Panc1 (cell line): ENCODE measurements at regions not wholly inside any gene's neighbourhood (a gene's known extent, or its start where the extent isn't known, plus 50 kb on each side); places are given as distances from the start of the nearest gene placed in this dataset.
A peak's percentile ranks its signal among the peaks of the same experiment; 100 is the strongest.

Source experiments
- ATAC-seq: fragments of 200-7000 bp; cut with Tn5 transposase; 2 replicates; pipeline ENCODE4 v1.9.1; 2020; ENCODE audit warnings: mild to moderate bottlenecking, moderate library complexity
- BruUV-seq: library from RNA; stranded (reverse); fragments of 400-500 nt; replicated peaks from 2 replicates; lab custom pipeline; 2021; lab: Mats Ljungman, UMichigan
- CTCF ChIA-PET: fragments of 300-600 bp; sonication (Branson Sonifier 250); formaldehyde crosslinking; loops from one replicate; lab custom pipeline; 2022; ENCODE audit warnings: antibody characterized with exemption; lab: Charles Lee
- POLR2A ChIA-PET: fragments of 300-600 bp; sonication (Branson Sonifier 250); formaldehyde crosslinking; loops from one replicate; lab custom pipeline; 2022; ENCODE audit warnings: antibody characterized with exemption; lab: Charles Lee
- DNase-seq: peaks from one replicate; pipeline ENCODE4 v3.0.0-alpha.2; 2010; ENCODE audit warnings: low read depth, low spot score
- H3K27ac ChIP-seq: 2 replicates; pipeline ENCODE4 v1.5.1; 2011; ENCODE audit warnings: mild to moderate bottlenecking, low read length, inconsistent platforms
- H3K27me3 ChIP-seq: fragments of 200-500 bp; sonication (Bioruptor generic); 2 replicates; pipeline ENCODE4 v1.6.0; 2014; ENCODE audit warnings: low read length, inconsistent platforms; ENCODE audit not compliant: control insufficient read depth, insufficient read depth
- H3K36me3 ChIP-seq: fragments of 200-500 bp; sonication (Bioruptor generic); 2 replicates; pipeline ENCODE4 v1.5.1; 2014; ENCODE audit warnings: inconsistent platforms, mild to moderate bottlenecking, low read length, moderate library complexity; ENCODE audit not compliant: control insufficient read depth, insufficient read depth
- H3K4me1 ChIP-seq: 2 replicates; pipeline ENCODE4 v1.5.1; 2011; ENCODE audit warnings: inconsistent platforms, mild to moderate bottlenecking, low read length, moderate library complexity; ENCODE audit not compliant: control insufficient read depth, insufficient read depth
- H3K4me3 ChIP-seq, 2 experiments: 2 replicates each; pipeline ENCODE4 v1.5.1; 2011 to 2012; ENCODE audit warnings: low read depth in 2 of 2, low read length in 2 of 2, mild to moderate bottlenecking in 2 of 2, inconsistent platforms in 1 of 2, moderate library complexity in 1 of 2
- H3K9me3 ChIP-seq: fragments of 200-500 bp; sonication (Bioruptor generic); 2 replicates; pipeline ENCODE4 v1.5.1; 2014; ENCODE audit warnings: low read depth, mild to moderate bottlenecking, inconsistent platforms, low read length, moderate library complexity; ENCODE audit not compliant: control insufficient read depth, insufficient read depth
- POLR2AphosphoS5 ChIP-seq: IDR thresholded peaks from 2 replicates; pipeline ENCODE4 v1.6.1; 2012; ENCODE audit warnings: mild to moderate bottlenecking, low read depth, low read length, moderate library complexity
- REST ChIP-seq, 2 experiments: IDR thresholded peaks; 2 replicates each; pipeline ENCODE4 v1.6.1; 2011 to 2012; ENCODE audit warnings: low read depth in 2 of 2, control low read depth in 1 of 2, low read length in 1 of 2, mild to moderate bottlenecking in 1 of 2, moderate library complexity in 1 of 2; ENCODE audit not compliant: insufficient read depth in 1 of 2
- SIN3A ChIP-seq: IDR thresholded peaks from 2 replicates; pipeline ENCODE4 v1.6.1; 2012; ENCODE audit warnings: low read depth, mild to moderate bottlenecking, low read length, moderate library complexity, borderline replicate concordance; ENCODE audit not compliant: insufficient read depth
- TCF7L2 ChIP-seq: IDR thresholded peaks from 2 replicates; pipeline ENCODE4 v1.6.1; 2011; ENCODE audit warnings: mild to moderate bottlenecking, low read depth, low read length, inconsistent platforms
- in situ Hi-C: cut with HindIII; loops from 2 replicates; pipeline ENCODE4 v1.10.0; 2016; ENCODE audit warnings: low sequenced_read_pairs, low pct_unique_long_range_greater_than_20kb
- intact Hi-C: fragments of 100-400 bp; cut with micrococcal nuclease; formaldehyde crosslinking; loops from one replicate; pipeline ENCODE4 v1.10.0; 2022; ENCODE audit not compliant: unreplicated experiment
- TF ChIP-seq, protein P1 (sequence below): fragments of 450-650 bp; IDR thresholded peaks from 2 replicates; pipeline ENCODE4 v1.5.1; 2017; ENCODE audit warnings: mild to moderate bottlenecking

DNA sequence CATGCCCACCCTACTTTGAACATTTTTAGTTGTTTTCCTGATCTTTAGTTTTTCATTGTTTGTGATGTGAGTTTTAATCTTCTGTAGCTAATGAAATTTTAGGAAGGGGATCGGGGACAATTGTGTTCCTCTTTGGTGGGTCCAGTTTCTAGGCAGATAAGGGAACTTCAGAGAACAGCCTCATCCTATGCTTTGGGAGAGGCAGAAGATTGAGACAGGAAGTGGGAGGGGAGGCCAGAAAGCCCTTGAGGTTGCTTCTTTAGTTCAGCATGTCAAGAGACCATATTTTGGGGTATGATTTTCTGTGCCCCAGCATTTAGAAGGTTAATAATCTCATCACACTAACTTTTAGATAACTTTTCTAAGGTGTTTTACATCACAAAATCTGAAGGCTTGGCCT, 191.0 kb downstream of the TANC2 start:
- in situ Hi-C loops = no loop called here
- Histone ChIP-seq H3K4me3 (no peak overlapping the region), H3K27me3 (no peaks in the 10 kb centered on the region), H3K4me1 (peaks cover under 1% of the 10 kb centered on the region; the same call in 1 of the 2 replicates), H3K27ac (no peak overlapping the region), H3K36me3 (no peaks in the 10 kb centered on the region), H3K9me3 (no peaks in the 10 kb centered on the region)
- no peak for TF ChIP-seq POLR2AphosphoS5
- TF ChIP-seq SIN3A = no peak
- TF ChIP-seq REST (IDR thresholded peaks at IDR 0.05; ENCODE audit: insufficient read depth in 1 of 2, low read depth in 2 of 2, low read length in 1 of 2) = no peak
- no peak for TF ChIP-seq TCF7L2
- TF ChIP-seq, protein P1, sequence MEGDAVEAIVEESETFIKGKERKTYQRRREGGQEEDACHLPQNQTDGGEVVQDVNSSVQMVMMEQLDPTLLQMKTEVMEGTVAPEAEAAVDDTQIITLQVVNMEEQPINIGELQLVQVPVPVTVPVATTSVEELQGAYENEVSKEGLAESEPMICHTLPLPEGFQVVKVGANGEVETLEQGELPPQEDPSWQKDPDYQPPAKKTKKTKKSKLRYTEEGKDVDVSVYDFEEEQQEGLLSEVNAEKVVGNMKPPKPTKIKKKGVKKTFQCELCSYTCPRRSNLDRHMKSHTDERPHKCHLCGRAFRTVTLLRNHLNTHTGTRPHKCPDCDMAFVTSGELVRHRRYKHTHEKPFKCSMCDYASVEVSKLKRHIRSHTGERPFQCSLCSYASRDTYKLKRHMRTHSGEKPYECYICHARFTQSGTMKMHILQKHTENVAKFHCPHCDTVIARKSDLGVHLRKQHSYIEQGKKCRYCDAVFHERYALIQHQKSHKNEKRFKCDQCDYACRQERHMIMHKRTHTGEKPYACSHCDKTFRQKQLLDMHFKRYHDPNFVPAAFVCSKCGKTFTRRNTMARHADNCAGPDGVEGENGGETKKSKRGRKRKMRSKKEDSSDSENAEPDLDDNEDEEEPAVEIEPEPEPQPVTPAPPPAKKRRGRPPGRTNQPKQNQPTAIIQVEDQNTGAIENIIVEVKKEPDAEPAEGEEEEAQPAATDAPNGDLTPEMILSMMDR = no peak
- no peak for DNase-seq
- intact Hi-C loops = no loop called here
- ChIA-PET POLR2A (no interaction called here), CTCF (no interaction called here)
- ATAC-seq = no peak
- no TSS peak for BruUV-seq

GRCh38 chr17:63162406-63163157, 196.5 kb downstream of the TANC2 start:
- H3K27ac ChIP-seq = no peak overlapping the region

More at GRCh38 chr17:63162406-63163157, 196.5 kb downstream of the TANC2 start:
- H3K4me3 ChIP-seq = no peak overlapping the region
- intact Hi-C loops = no loop called here
- DNase-seq (no peak), ATAC-seq (no peak)
- in situ Hi-C loops = no loop called here
- ChIA-PET CTCF (no interaction called here), POLR2A (no interaction called here)
- no peak for TF ChIP-seq SIN3A
- TF ChIP-seq, protein P1 = no peak
- TF ChIP-seq TCF7L2 = no peak
- TF ChIP-seq POLR2AphosphoS5 = no peak
- no peak for TF ChIP-seq REST (IDR thresholded peaks at IDR 0.05; ENCODE audit: insufficient read depth in 1 of 2, low read depth in 2 of 2, low read length in 1 of 2)
- H3K36me3 ChIP-seq = no peaks in the 10 kb centered on the region
- BruUV-seq = TSS peak; percentile 15
- H3K9me3 ChIP-seq = no peaks in the 10 kb centered on the region
- H3K4me1 ChIP-seq = no peaks in the 10 kb centered on the region
- H3K27me3 ChIP-seq = no peaks in the 10 kb centered on the region
